SK-N-SH treated with all-trans-retinoic acid at 6 μM for 48 hours (cell line): ENCODE measurements at regions not wholly inside any gene's neighbourhood (a gene's known extent, or its start where the extent isn't known, plus 50 kb on each side); places are given as distances from the start of the nearest gene placed in this dataset.

Experiments used
- CREB5 ChIP-seq: fragments of 250-450 bp; sonication (Bioruptor Pico); IDR thresholded peaks from 2 replicates; pipeline ENCODE4 v1.5.1; 2020; ENCODE audit warnings: low read depth, mild to moderate bottlenecking, moderate library complexity
- ISL1 ChIP-seq: fragments of 250-450 bp; sonication (Bioruptor Pico); IDR thresholded peaks from 2 replicates; pipeline ENCODE4 v2.1.2; 2022; ENCODE audit warnings: mild to moderate bottlenecking, moderate library complexity
- OSR1 ChIP-seq: fragments of 250-450 bp; sonication (Bioruptor Pico); IDR thresholded peaks from 2 replicates; pipeline ENCODE4 v1.8.0; 2022; ENCODE audit warnings: moderate library complexity, mild to moderate bottlenecking, inconsistent platforms
- PATZ1 ChIP-seq: fragments of 250-450 bp; sonication (Bioruptor Pico); IDR thresholded peaks from 2 replicates; pipeline ENCODE4 v1.8.0; 2020; ENCODE audit warnings: mild to moderate bottlenecking, moderate library complexity, borderline replicate concordance
- TCF4 ChIP-seq: fragments of 250-450 bp; sonication (Bioruptor Pico); IDR thresholded peaks from 2 replicates; pipeline ENCODE4 v1.8.0; 2021; ENCODE audit warnings: mild to moderate bottlenecking, moderate library complexity, borderline replicate concordance
- ZFP3 ChIP-seq: fragments of 250-450 bp; sonication (Bioruptor Pico); IDR thresholded peaks from 2 replicates; pipeline ENCODE4 v1.5.0; 2020; ENCODE audit warnings: mild to moderate bottlenecking, moderate library complexity

DNA sequence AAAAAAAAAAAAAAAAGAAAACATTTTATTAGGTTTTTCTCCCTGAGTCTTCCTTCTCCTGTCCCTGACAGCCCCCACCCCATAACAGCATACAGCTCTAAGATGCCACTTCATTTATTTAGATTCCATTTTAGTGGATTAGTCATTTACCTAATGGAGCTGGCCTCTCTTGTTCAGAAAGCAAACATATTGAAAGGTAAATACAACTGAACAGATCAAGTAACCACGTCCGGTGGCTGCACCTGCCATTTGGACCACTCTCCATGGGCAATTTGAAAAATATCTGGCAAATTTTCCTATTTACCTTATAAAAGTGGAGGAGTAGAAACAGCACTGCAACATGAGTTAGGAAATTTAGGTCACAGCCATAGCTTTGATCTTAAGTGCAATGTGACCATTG, 254.6 kb downstream of the C12orf42 start:
- no peak for TF ChIP-seq TCF4 (CRISPR knock-in tag)
- no peak for TF ChIP-seq CREB5
- TF ChIP-seq OSR1 (CRISPR knock-in tag): no peak
- no peak for TF ChIP-seq PATZ1 (CRISPR knock-in tag)
- TF ChIP-seq ISL1 (CRISPR knock-in tag): no peak
- TF ChIP-seq ZFP3 (CRISPR knock-in tag): no peak
